Mesendoderm (in vitro differentiated cells): ENCODE measurements at regions not wholly inside any gene's neighbourhood (a gene's known extent, or its start where the extent isn't known, plus 50 kb on each side); places are given as distances from the start of the nearest gene placed in this dataset.

Experiments
- DNase-seq: peaks from one replicate; pipeline ENCODE4 v3.0.0; 2013
- H2AK5ac ChIP-seq: 2 replicates; pipeline ENCODE4 v1.6.1; 2013; ENCODE audit warnings: low read length, inconsistent platforms
- H2BK120ac ChIP-seq: 2 replicates; pipeline ENCODE4 v1.6.1; 2013; ENCODE audit warnings: low read depth, mild to moderate bottlenecking, low read length, moderate library complexity, mixed read lengths
- H2BK15ac ChIP-seq: replicated peaks from 2 replicates; pipeline ENCODE4 v1.6.1; 2013; ENCODE audit warnings: low read depth, mild to moderate bottlenecking, moderate library complexity
- H2BK5ac ChIP-seq: 2 replicates; pipeline ENCODE4 v1.6.1; 2013; ENCODE audit warnings: low read length, inconsistent platforms
- H3K18ac ChIP-seq: 2 replicates; pipeline ENCODE4 v1.6.1; 2013; ENCODE audit warnings: mild to moderate bottlenecking, low read length, mixed read lengths
- H3K23ac ChIP-seq: one replicate; pipeline ENCODE4 v1.6.1; 2013; ENCODE audit warnings: low read length
- H3K27ac ChIP-seq: 2 replicates; pipeline ENCODE4 v1.5.1; 2013; ENCODE audit warnings: low read depth, mild to moderate bottlenecking, inconsistent platforms, low read length, moderate library complexity
- H3K27me3 ChIP-seq: 2 replicates; pipeline ENCODE4 v1.6.1; 2013; ENCODE audit warnings: low read length, control low read depth, mild to moderate bottlenecking, inconsistent platforms; ENCODE audit not compliant: insufficient read depth, poor library complexity
- H3K36me3 ChIP-seq: 2 replicates; pipeline ENCODE4 v1.6.1; 2013; ENCODE audit warnings: low read length, inconsistent platforms; ENCODE audit not compliant: control insufficient read depth, insufficient read depth
- H3K4ac ChIP-seq: one replicate; pipeline ENCODE4 v1.6.1; 2013; ENCODE audit warnings: low read depth, mild to moderate bottlenecking, low read length, moderate library complexity
- H3K4me1 ChIP-seq: 2 replicates; pipeline ENCODE4 v1.6.1; 2013; ENCODE audit warnings: low read depth, low read length, inconsistent platforms; ENCODE audit not compliant: control insufficient read depth
- H3K4me2 ChIP-seq: 2 replicates; pipeline ENCODE4 v1.6.1; 2013; ENCODE audit warnings: low read length
- H3K4me3 ChIP-seq: 2 replicates; pipeline ENCODE4 v1.5.1; 2013; ENCODE audit warnings: mild to moderate bottlenecking, low read length
- H3K56ac ChIP-seq: one replicate; pipeline ENCODE4 v1.6.1; 2013; ENCODE audit warnings: low read length
- H3K79me1 ChIP-seq: 2 replicates; pipeline ENCODE4 v1.6.1; 2013; ENCODE audit warnings: low read length, inconsistent platforms
- H3K79me2 ChIP-seq: 2 replicates; pipeline ENCODE4 v1.6.1; 2013; ENCODE audit warnings: mild to moderate bottlenecking, low read length; ENCODE audit not compliant: control insufficient read depth, insufficient read depth
- H3K9ac ChIP-seq: 2 replicates; pipeline ENCODE4 v1.6.1; 2013; ENCODE audit warnings: low read length, inconsistent platforms
- H4K5ac ChIP-seq: one replicate; pipeline ENCODE4 v1.6.1; 2013; ENCODE audit warnings: low read length
- H4K8ac ChIP-seq: one replicate; pipeline ENCODE4 v1.6.1; 2013; ENCODE audit warnings: low read depth, mild to moderate bottlenecking, control low read depth, low read length, moderate library complexity
- WGBS: extraction: QIAGEN DNeasy Blood & Tissue Kit; methylation state at CpG from one replicate; pipeline ENCODE4 v1.1.7; 2013; ENCODE audit warnings: low lambda C conversion rate, missing lambda C conversion rate; ENCODE audit not compliant: insufficient coverage; ENCODE audit errors: extremely low coverage; 5-methylcytosine and 5-hydroxymethylcytosine counted together

GRCh38 chr9:107960916-107961315 is 471.3 kb upstream of the KLF4 start:
- Histone ChIP-seq H3K4me2 (no peak overlapping the region), H3K36me3 (no peaks in the 10 kb centered on the region), H3K27me3 (no peaks in the 10 kb centered on the region), H4K5ac (no peak overlapping the region), H3K56ac (no peak overlapping the region), H3K4ac (no peak overlapping the region), H4K8ac (no peak overlapping the region), H2BK5ac (no peak overlapping the region), H3K79me1 (no peaks in the 10 kb centered on the region), H3K27ac (no peak overlapping the region), H2AK5ac (no peak overlapping the region), H3K4me3 (no peak overlapping the region), H2BK120ac (no peak overlapping the region), H3K23ac (no peak overlapping the region), H2BK15ac (no peak overlapping the region), H3K18ac (no peak overlapping the region), H3K9ac (no peak overlapping the region), H3K79me2 (no peaks in the 10 kb centered on the region), H3K4me1 (no peaks in the 10 kb centered on the region)
- DNase-seq = no peak
- no CpG with 5 or more reads among the region's 2 CpGs for WGBS

DNA sequence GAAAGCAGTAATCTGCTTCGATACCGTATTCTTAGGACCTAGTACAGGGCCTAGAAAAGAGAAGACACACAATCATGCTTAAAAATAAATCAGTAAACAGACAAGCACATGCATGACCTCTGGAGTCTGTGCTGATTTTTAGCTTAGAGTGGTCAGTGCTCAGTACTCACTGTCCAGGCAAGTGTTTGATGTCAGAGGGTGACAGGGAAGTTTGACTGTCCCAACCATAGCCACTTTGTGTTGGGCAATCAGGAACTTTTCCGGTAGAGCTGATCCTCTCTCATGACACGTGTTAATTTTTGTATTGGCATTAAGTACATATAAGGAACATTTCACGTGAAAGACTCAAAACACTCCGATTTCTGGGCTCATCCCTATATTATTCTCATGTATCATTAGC is 464.7 kb upstream of the KLF4 start:
- Histone ChIP-seq H4K8ac (no peak overlapping the region), H3K23ac (no peak overlapping the region), H3K9ac (no peak overlapping the region), H3K79me1 (no peaks in the 10 kb centered on the region), H2AK5ac (no peak overlapping the region), H3K4me1 (no peaks in the 10 kb centered on the region), H2BK5ac (no peak overlapping the region), H3K4me3 (no peak overlapping the region), H3K79me2 (no peaks in the 10 kb centered on the region), H4K5ac (no peak overlapping the region), H2BK120ac (no peak overlapping the region), H3K4me2 (no peak overlapping the region), H2BK15ac (no peak overlapping the region), H3K36me3 (no peaks in the 10 kb centered on the region), H3K27me3 (no peaks in the 10 kb centered on the region), H3K27ac (no peak overlapping the region), H3K56ac (no peak overlapping the region), H3K18ac (no peak overlapping the region), H3K4ac (no peak overlapping the region)
- WGBS = no CpG with 5 or more reads among the region's 6 CpGs
- no peak for DNase-seq

DNA sequence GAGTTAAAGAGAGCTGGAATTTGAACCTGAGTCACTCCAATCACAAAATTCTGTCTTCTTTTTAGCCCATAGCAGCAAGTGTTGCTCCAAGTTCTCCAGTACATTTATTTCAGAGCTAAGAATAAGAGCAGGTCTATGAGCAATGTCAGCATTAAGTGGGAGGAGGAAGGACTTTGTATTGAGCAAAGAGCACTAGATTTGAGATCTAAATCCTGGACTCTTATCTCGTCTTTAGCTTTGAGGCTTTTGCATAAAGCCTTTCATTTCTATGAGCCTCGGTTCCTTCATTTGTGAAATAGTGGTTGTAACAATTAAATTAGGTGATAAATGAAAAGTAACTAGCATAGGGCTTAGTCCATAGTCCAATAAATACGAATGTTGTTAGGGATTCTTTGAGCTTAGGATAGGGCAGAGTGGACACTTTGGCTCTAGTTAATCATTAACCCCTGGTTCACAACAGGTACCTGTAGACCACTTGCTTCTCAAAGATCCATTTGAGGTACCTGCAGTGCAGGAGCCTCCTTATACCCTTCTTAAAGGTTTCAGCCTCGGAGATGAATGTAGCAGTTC is 464.1 kb upstream of the KLF4 start:
- Histone ChIP-seq H3K4me3 (no peak overlapping the region), H3K4me1 (no peaks in the 10 kb centered on the region), H2BK5ac (no peak overlapping the region), H2BK120ac (no peak overlapping the region), H4K8ac (no peak overlapping the region), H4K5ac (no peak overlapping the region), H3K79me1 (no peaks in the 10 kb centered on the region), H3K27ac (no peak overlapping the region), H3K79me2 (no peaks in the 10 kb centered on the region), H3K4me2 (no peak overlapping the region), H3K56ac (no peak overlapping the region), H3K4ac (no peak overlapping the region), H2BK15ac (no peak overlapping the region), H3K27me3 (no peaks in the 10 kb centered on the region), H3K9ac (no peak overlapping the region), H3K36me3 (no peaks in the 10 kb centered on the region), H3K18ac (no peak overlapping the region), H3K23ac (no peak overlapping the region), H2AK5ac (no peak overlapping the region)
- no CpG with 5 or more reads among the region's 4 CpGs for WGBS
- DNase-seq = no peak

GRCh38 chr9:107952773-107953172 is 463.2 kb upstream of the KLF4 start:
- Histone ChIP-seq H3K18ac (no peak overlapping the region), H2BK5ac (no peak overlapping the region), H3K4me2 (no peak overlapping the region), H3K4ac (no peak overlapping the region), H3K79me1 (no peaks in the 10 kb centered on the region), H2BK15ac (no peak overlapping the region), H3K56ac (no peak overlapping the region), H3K27me3 (no peaks in the 10 kb centered on the region), H4K8ac (no peak overlapping the region), H3K4me3 (no peak overlapping the region), H2BK120ac (no peak overlapping the region), H3K79me2 (no peaks in the 10 kb centered on the region), H3K9ac (no peak overlapping the region), H3K27ac (no peak overlapping the region), H2AK5ac (no peak overlapping the region), H3K36me3 (no peaks in the 10 kb centered on the region), H4K5ac (no peak overlapping the region), H3K4me1 (no peaks in the 10 kb centered on the region), H3K23ac (no peak overlapping the region)
- DNase-seq = no peak
- WGBS = no CpG with 5 or more reads among the region's 1 CpG

- WGBS = no CpG with 5 or more reads among the region's 2 CpGs
- Histone ChIP-seq H3K56ac (no peak overlapping the region), H4K5ac (no peak overlapping the region), H2AK5ac (no peak overlapping the region), H2BK120ac (no peak overlapping the region), H3K36me3 (no peaks in the 10 kb centered on the region), H3K4ac (no peak overlapping the region), H3K4me3 (no peak overlapping the region), H3K9ac (no peak overlapping the region), H3K4me2 (no peak overlapping the region), H3K79me1 (no peaks in the 10 kb centered on the region), H4K8ac (no peak overlapping the region), H3K23ac (no peak overlapping the region), H3K4me1 (no peaks in the 10 kb centered on the region), H3K79me2 (no peaks in the 10 kb centered on the region), H2BK5ac (no peak overlapping the region), H3K27me3 (no peaks in the 10 kb centered on the region), H3K27ac (no peak overlapping the region), H2BK15ac (no peak overlapping the region), H3K18ac (no peak overlapping the region)
- DNase-seq = no peak
Observed at GRCh38 chr9:107951511-107951910, 461.9 kb upstream of the KLF4 start.

GRCh38 chr9:107949061-107949460 is 459.5 kb upstream of the KLF4 start:
- H3K4me2 ChIP-seq = no peak overlapping the region
- no peak overlapping the region for H3K4me3 ChIP-seq
- no peak overlapping the region for H3K18ac ChIP-seq
- no peak overlapping the region for H3K23ac ChIP-seq
- no peak overlapping the region for H2BK120ac ChIP-seq
- no peak for DNase-seq
- no peaks in the 10 kb centered on the region for H3K36me3 ChIP-seq
- no peak overlapping the region for H3K56ac ChIP-seq
- no peak overlapping the region for H4K5ac ChIP-seq
- no peak overlapping the region for H4K8ac ChIP-seq
- no peaks in the 10 kb centered on the region for H3K4me1 ChIP-seq
- WGBS = no CpG with 5 or more reads among the region's 4 CpGs
- H3K27me3 ChIP-seq = no peaks in the 10 kb centered on the region
- H3K9ac ChIP-seq = no peak overlapping the region
- no peak overlapping the region for H2AK5ac ChIP-seq
- no peak overlapping the region for H3K4ac ChIP-seq
- H2BK15ac ChIP-seq = no peak overlapping the region
- no peaks in the 10 kb centered on the region for H3K79me1 ChIP-seq
- no peak overlapping the region for H2BK5ac ChIP-seq
- H3K79me2 ChIP-seq = no peaks in the 10 kb centered on the region
- no peak overlapping the region for H3K27ac ChIP-seq
